ENCODE measurements at regions not wholly inside any gene's neighbourhood (a gene's known extent, or its start where the extent isn't known, plus 50 kb on each side); places are given as distances from the start of the nearest gene placed in this dataset.
A peak's percentile ranks its signal among the peaks of the same experiment; 100 is the strongest.

GRCh38 chr5:159735749-159736660 lies 180.3 kb upstream of the ADRA1B start:
- intact Hi-C loops (cut with DNase I) = no loop called here
- Histone ChIP-seq H3K27me3 (no peaks in the 10 kb centered on the region), H3K9me3 (replicated peaks in 1 of 3) (no peaks in the 10 kb centered on the region), H3K4me1 (replicated peaks in 1 of 2) (no peaks in the 10 kb centered on the region), H3K4me3 (no peak overlapping the region), H3K27ac (no peak overlapping the region), H3K36me3 (replicated peaks in 1 of 2) (no peaks in the 10 kb centered on the region)
- TF ChIP-seq CTCF (IDR thresholded peaks at IDR 0.05) = no peak
- TF ChIP-seq POLR2A (IDR thresholded peaks at IDR 0.05) = no peak
- 70 to 82% (median 78%) methylated on average over 8 of the region's 8 CpGs for WGBS, 4 donors
- no peak for DNase-seq

- Histone ChIP-seq H3K4me3 (no peak overlapping the region), H3K4me1 (replicated peaks in 1 of 2) (no peaks in the 10 kb centered on the region), H3K36me3 (replicated peaks in 1 of 2) (no peaks in the 10 kb centered on the region), H3K27ac (no peak overlapping the region), H3K27me3 (no peaks in the 10 kb centered on the region), H3K9me3 (replicated peaks in 1 of 3) (no peaks in the 10 kb centered on the region)
- intact Hi-C loops (cut with DNase I) = no loop called here
- 23 to 64% (median 55%) methylated on average over 2 of the region's 2 CpGs for WGBS, 4 donors
- TF ChIP-seq POLR2A (IDR thresholded peaks at IDR 0.05) = no peak
- no peak for TF ChIP-seq CTCF (IDR thresholded peaks at IDR 0.05)
- no peak for DNase-seq
Observed at GRCh38 chr5:159736844-159737243, 179.4 kb upstream of the ADRA1B start.

- no peak overlapping the region for H3K4me3 ChIP-seq
- H3K27me3 ChIP-seq = no peaks in the 10 kb centered on the region
- intact Hi-C loops (cut with DNase I) = no loop called here
- no peaks in the 10 kb centered on the region for H3K9me3 ChIP-seq (replicated peaks in 1 of 3)
- H3K4me1 ChIP-seq (replicated peaks in 1 of 2) = no peaks in the 10 kb centered on the region
- 71 to 90% (median 84%) methylated on average over 5 of the region's 5 CpGs for WGBS, 4 donors
- no peak overlapping the region for H3K27ac ChIP-seq
- DNase-seq = peak in 1 of 7 donors; percentile 1
- no peaks in the 10 kb centered on the region for H3K36me3 ChIP-seq (replicated peaks in 1 of 2)
- TF ChIP-seq POLR2A (IDR thresholded peaks at IDR 0.05) = no peak
- no peak for TF ChIP-seq CTCF (IDR thresholded peaks at IDR 0.05)
Observed at GRCh38 chr5:159737263-159737662, 179.0 kb upstream of the ADRA1B start.

GRCh38 chr5:159741829-159742322 lies 174.4 kb upstream of the ADRA1B start:
- no peak overlapping the region for H3K4me3 ChIP-seq
- 81 to 88% (median 88%) methylated on average over 5 of the region's 5 CpGs for WGBS, 4 donors

More at GRCh38 chr5:159741829-159742322, 174.4 kb upstream of the ADRA1B start:
- H3K27me3 ChIP-seq = no peaks in the 10 kb centered on the region
- H3K36me3 ChIP-seq (replicated peaks in 1 of 2) = no peaks in the 10 kb centered on the region
- no peaks in the 10 kb centered on the region for H3K9me3 ChIP-seq (replicated peaks in 1 of 3)
- no peaks in the 10 kb centered on the region for H3K4me1 ChIP-seq (replicated peaks in 1 of 2)
- H3K27ac ChIP-seq = no peak overlapping the region
- no peak for DNase-seq
- intact Hi-C loops (cut with DNase I) = no loop called here
- no peak for TF ChIP-seq CTCF (IDR thresholded peaks at IDR 0.05)
- no peak for TF ChIP-seq POLR2A (IDR thresholded peaks at IDR 0.05)
